Embryonic facial prominence (tissue), 1 donor: ENCODE measurements at regions not wholly inside any gene's neighbourhood (a gene's known extent, or its start where the extent isn't known, plus 50 kb on each side); places are given as distances from the start of the nearest gene placed in this dataset.
"Not testable (repeated sequence)": the region's sequence is repeated elsewhere in the genome, so short reads cannot be mapped to it uniquely, and the experiment has no call there.

Experiments used
- DNase-seq: peaks from one replicate; pipeline ENCODE4 v3.0.0-alpha.2; 2016; ENCODE audit errors: extremely low spot score

- no peak for DNase-seq
Measured at GRCh38 chr12:84272324-84272723, 640.3 kb downstream of the SLC6A15 start.

DNA sequence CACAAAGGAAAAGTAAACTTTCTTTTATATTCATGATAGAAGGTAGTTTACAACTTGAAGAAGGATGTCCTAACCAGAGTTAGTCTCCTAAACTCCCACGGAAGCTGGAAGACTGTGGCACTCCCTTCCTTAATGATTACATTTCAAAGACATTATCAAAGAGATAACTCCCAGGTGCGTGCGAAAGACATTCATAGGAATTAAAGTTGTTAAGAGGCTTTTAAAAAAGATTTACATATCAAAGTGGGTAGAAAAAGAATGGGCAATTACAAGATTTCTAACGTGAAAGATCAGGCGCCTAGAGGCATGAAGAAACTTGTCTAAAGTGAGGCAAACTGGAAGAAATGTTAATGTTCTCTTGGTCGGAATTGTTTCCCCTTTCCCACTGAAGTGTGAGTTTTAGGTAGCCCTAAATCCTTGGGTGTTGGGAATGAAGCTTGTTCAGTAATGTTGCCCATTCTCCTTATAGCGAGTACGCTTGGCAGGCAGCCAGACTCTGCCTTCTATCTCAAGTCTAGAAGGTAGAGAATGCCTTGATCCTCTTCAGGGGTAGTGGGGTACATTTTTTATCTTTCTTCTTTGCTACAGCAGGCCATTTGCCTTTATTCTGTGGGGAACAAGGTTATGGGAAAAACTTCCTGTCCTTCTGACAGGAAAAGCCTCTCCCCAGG is 642.0 kb downstream of the SLC6A15 start:
- DNase-seq = no peak

DNA sequence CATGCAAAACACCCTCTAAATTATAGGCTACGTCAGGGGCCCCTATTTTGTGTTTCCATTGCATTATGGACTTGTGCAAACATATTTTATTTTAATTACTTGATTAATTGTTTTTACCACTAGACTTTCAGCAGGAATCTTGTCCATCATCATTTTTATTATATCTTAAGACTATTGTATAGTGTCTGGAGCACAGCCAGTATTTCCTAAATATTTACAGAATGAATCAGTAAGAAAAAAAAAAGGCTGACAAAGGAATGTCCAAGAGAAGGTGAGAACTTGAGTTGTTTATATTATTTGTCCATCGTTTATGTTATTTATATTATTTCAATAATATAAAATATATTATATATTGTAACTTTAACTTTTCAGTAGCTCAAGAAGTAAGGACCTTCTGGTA is 664.7 kb downstream of the SLC6A15 start:
- no peak for DNase-seq

DNA sequence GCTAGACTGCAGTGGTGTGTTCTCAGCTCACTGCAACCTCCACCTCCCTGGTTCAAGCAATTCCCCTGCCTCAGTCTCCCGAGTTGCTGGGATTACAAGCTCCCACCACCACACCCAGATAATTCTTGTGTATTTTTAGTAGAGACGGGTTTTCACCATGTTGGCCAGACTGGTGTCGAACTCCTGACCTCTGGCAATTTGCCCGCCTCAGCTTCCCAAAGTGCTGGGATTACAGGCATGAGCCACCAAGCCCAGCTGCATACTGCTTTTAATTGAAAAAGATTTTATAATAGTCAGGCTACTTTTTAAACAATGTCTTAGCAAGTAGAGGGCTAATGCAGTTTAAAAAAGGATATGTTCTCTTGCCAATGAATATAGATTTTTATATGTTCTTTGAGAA is 668.9 kb downstream of the SLC6A15 start:
- no peak for DNase-seq

- no peak for DNase-seq
Measured at GRCh38 chr12:84222841-84223240, 689.8 kb downstream of the SLC6A15 start.

DNA sequence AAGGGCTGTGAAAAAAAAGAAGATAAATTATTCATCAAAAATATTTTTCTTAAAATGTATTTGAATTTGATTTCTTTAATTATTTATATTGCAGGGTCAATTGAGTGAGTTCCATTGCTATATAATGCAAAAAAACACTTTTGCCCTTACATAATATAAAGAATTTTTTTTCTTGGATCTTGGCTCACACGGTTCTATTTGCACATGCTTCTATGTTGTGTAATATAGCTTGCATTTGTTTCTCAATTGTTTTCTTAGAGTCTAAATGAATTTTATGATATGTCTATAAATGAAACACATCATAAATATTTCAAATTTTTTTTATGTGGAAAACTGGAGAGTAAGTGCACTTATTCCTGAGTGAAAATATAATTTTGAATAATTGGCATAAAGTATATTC is 694.2 kb downstream of the SLC6A15 start:
- DNase-seq = no peak

DNA sequence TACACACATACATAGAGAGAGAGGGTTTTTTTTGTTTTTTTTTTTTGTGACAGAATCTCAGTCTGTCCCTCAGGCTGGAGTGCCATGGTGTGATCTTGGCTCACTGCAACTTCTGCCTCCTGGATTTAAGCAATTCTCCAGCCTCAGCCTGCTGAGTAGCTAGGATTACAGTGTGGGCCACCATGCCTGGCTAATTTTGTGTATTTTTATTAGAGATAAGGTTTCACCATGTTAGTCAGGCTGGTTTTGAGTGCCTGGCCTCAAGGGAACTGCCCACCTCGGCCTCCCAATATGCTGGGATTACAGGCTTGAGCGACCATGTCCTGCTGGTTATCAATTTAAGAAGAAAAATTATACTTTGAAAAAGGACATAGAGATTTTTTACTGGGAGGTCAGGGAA is 710.6 kb downstream of the SLC6A15 start:
- DNase-seq = no peak

GRCh38 chr12:84198294-84198946 is 714.2 kb downstream of the SLC6A15 start:
- no peak for DNase-seq

DNA sequence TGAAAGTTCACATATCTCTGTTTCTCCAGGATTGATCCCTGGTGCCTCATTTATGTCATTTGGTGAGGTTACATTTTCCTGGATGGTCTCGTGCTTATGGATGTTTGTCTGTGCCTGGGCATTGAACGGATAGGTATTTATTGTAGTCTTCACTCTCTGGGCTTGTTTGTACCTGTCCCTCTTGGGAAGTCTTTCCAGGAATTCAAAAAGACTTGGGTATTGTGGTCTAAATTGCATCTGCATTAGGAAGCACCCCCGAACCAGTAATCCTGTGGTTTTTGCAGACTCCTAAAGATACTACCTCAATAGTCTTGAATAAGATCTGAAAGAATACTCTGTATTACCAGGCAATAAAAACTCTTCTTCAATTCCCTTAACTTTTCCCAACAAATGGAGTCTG is 720.8 kb downstream of the SLC6A15 start:
- no peak for DNase-seq

DNA sequence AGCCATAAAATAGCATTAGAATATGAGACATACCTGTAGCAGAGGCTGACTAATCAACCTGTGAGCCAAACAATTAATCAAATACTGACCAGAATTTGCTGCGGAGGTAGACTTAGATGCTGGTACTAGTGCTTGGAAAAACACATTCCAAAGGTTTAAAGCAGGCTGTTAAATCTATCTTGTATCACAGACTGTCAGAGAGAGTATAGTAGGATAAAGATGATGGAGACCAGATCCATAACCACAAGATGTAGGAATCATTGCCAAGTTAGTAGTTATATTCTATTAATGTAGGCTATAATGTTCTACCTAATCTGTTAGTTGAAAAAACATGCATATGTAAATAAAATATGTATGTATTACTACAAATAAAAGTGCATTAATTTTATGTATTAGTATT is 726.2 kb downstream of the SLC6A15 start:
- no peak for DNase-seq

DNA sequence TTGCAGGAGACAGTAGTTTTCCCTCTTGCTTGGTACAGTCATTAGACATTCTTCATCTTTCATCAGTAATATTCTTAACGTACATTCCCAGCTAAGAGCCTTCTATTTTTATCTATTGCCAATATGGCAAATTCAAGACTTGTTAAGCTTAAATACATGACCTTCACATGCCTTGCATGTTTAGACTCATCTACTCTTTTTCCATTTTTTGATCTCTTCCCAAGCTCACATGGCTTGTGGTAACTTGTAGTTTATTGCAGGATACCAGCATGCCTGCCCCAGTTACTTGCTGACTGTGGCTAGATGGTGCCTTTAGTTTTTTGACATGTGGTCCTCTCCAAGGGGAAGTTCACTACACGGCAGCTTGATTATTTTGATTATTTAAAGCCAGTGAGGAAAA is 729.0 kb downstream of the SLC6A15 start:
- no peak for DNase-seq

DNA sequence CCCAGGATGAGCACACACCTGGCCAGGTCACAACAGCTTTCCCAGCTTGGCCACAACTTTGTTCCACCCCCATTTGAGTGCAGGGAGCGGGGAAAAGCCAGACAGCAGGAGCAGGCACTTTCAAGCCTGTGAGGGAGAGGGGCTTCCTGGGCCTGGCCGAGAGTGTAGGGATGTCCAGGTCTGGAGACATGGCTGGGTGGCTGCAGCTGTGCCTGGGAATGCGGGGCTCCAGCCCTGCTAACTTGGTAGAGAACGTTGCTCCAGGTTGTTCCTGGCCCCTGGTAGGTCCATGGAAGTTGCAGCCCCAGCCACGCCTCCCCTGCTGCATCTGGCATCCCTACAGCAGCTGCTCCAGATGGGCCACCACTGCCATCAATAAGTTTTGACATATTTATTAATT is 738.5 kb downstream of the SLC6A15 start:
- no peak for DNase-seq

GRCh38 chr12:84172823-84173424 is 739.7 kb downstream of the SLC6A15 start:
- no peak for DNase-seq

DNA sequence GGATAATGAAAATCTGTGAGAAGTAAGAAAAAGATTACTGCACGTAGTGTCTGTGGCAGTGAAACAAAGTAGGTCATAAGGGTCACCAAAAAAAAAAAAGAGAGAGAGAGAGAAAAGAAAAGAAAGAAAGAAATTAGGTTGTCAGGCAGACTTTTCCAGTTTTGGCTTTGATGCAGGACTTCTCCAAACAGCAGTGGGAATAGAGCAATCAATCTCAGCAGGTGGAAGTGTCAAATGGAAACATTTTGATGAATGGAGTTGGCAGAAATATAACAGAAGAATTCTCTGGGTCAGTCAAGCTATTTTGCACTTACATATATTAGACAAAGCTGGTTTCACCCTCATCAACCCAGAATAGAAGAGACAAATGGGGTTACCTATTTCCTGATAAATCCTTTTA is 745.8 kb downstream of the SLC6A15 start:
- no peak for DNase-seq

DNA sequence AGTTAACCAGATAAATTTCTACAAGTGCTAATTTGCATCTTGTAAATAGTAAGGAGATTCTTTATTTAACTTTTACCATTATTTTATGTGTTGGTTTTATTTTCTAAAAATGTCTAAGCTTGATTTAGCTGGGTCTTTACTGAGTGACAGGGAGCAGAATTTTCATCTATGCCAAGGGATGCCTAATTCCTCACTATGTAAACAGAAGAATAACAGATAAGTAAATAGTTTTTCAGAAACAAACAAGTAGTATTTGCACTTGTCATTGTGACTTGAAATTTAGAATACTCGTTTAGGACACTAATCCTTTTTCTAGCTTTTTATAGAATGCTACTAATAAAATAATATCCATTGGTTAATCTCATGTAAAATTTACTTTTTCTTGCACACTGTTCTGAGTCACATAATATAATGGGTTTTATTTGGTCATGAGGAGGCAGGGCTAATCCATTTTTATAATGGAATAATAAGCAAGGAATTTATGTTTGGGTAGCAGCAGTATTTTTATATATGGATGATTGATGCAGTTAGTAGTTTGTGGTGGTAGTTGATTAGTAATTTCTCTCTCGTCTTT is 746.5 kb downstream of the SLC6A15 start:
- DNase-seq = no peak

GRCh38 chr12:84161296-84161695 is 751.3 kb downstream of the SLC6A15 start:
- no peak for DNase-seq

GRCh38 chr12:84159260-84159659 is 753.3 kb downstream of the SLC6A15 start:
- DNase-seq = no peak

- no peak for DNase-seq
Measured at GRCh38 chr12:84157170-84157569, 755.4 kb downstream of the SLC6A15 start.

- DNase-seq = not testable (repeated sequence)
Measured at GRCh38 chr12:84154991-84155930, 757.3 kb downstream of the SLC6A15 start.

GRCh38 chr12:84154439-84154990 is 758.1 kb downstream of the SLC6A15 start:
- DNase-seq = not testable (repeated sequence)

DNA sequence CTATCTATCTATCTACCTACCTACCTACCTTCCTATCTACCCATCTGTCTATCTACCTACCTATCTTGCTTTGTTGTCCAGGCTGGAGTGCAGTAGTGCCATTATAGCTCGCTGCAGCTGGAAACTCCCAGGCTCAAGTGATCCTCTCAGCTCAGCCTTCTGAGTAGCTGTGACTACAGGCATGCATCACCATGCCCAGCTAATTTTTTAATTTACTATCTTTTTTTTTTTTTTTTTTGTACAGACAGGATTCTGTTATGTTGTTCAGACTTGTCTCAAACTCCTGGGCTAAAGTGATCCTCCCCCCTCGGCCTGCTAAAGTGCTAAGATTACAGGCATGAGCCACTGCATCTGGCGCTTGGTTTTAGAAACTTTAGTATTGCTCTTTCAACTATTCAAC is 762.4 kb downstream of the SLC6A15 start:
- DNase-seq = no peak

GRCh38 chr12:84148335-84148734 is 764.3 kb downstream of the SLC6A15 start:
- no peak for DNase-seq
